GM19397 (cell line): ENCODE measurements at regions not wholly inside any gene's neighbourhood (a gene's known extent, or its start where the extent isn't known, plus 50 kb on each side); places are given as distances from the start of the nearest gene placed in this dataset.
"Not testable (repeated sequence)": the region's sequence is repeated elsewhere in the genome, so short reads cannot be mapped to it uniquely, and the experiment has no call there.

Experiments used
- ATAC-seq: cut with Tn5 transposase; IDR thresholded peaks from one replicate; pipeline ENCODE4 v1.9.1; 2021; ENCODE audit warnings: mild to moderate bottlenecking, moderate library complexity; ENCODE audit not compliant: unreplicated experiment

DNA sequence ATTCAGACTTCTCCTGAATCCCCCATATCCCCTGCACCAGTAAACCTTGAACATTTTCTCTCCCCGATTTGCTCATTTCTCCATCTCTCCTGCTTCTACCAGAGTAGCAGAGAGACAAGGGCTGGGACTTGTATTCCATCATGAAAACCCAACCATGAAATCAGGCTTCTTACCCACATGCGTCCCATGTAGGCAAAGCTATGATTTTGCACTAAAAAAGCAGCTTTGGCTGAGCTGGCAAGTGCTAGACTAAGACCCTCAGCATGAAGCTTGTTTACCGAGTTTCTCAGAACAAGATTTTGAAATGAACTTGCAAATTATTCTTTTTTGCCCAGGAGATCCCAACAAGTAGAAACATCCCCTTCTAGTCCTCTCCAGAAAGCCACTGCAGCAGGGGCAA, 80.3 kb upstream of the RFLNA start:
- ATAC-seq = no peak

DNA sequence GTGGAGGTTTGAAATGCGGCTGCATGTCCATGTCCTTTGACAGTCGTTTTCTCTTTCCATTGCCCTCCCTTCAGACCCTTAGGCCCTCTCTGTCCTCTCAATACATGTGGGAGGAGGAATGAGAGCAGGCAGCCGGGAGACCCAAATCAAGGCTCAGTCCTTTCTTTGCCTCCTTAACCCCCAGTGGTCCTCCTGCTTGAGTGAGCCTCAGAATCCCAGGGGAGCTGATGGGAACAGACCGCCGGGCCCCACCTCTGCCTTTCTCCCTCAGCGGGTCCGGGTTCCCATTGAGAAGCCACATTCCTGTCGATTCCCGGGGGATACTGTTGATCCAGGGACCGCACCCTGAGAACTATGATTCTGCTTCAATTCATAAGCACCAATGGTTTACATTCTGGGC, 77.9 kb upstream of the RFLNA start:
- no peak for ATAC-seq

DNA sequence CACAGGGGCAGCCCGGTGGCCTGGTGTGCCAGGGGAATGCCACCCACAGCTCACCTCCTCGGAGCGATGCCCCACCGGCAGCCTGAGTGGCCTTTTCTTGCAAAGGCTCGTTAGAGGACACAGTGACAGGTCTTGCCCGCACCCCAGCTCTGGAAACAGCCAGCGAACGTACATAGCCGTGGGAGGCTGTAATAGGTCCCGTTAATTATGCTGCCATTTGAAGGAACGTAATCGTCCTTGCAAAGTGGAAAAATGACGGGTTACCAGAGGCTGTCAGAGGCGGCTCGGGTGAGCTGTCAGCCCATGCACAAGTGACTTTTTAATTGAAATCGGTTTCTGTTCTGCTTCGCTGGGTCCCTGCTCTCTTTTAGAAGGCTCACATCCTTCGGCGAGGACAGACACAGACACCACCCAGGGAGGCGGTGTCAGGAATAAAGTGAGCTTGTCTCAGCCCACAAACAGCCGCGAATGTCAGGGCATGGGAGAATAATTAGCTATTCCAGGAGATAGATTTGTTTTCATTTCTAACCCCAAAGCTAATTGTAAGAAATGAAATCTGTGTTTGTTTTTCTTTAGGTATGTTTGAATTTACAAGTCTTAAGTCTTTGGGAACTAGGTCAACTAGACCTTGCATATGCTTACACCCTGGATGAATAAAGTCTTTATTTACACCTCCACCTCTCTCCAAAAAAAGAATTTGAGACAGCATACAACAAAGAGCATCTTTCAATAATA, 77.2 kb upstream of the RFLNA start:
- no peak for ATAC-seq

DNA sequence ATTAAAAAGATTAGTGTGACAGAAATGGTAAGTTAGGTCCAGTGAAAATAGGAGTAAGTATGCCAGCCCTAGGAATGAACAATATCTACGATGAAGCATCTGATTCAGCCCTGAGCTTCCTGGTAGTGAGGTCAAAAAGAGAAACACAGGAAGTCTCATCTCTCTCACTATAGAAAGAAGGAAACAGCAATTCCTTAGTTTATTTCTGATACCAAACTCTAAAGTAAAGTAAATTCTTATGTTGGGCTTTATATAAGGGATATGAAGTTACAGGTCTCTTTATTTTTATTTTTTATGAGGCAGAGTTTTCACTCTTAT, 76.7 kb upstream of the RFLNA start:
- no peak for ATAC-seq

DNA sequence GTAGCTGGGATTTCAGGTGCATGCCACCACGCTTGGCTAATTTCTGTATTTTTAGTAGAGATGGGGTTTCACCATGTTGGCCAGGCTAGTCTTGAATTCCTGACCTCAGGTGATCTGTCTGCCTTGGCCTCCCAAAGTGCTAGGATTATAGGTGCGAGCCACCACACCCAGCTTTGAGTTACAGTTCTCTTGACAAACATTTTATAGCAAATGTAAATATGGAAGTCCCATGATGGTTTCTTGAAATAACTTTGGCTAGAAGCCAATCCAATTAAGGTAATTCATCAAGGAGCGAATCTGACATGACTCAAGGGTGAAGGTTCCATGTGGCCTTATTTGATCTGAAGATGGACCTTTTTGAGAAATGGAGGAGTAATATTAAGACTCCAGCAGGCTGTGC, 76.2 kb upstream of the RFLNA start:
- not testable (repeated sequence) for ATAC-seq

DNA sequence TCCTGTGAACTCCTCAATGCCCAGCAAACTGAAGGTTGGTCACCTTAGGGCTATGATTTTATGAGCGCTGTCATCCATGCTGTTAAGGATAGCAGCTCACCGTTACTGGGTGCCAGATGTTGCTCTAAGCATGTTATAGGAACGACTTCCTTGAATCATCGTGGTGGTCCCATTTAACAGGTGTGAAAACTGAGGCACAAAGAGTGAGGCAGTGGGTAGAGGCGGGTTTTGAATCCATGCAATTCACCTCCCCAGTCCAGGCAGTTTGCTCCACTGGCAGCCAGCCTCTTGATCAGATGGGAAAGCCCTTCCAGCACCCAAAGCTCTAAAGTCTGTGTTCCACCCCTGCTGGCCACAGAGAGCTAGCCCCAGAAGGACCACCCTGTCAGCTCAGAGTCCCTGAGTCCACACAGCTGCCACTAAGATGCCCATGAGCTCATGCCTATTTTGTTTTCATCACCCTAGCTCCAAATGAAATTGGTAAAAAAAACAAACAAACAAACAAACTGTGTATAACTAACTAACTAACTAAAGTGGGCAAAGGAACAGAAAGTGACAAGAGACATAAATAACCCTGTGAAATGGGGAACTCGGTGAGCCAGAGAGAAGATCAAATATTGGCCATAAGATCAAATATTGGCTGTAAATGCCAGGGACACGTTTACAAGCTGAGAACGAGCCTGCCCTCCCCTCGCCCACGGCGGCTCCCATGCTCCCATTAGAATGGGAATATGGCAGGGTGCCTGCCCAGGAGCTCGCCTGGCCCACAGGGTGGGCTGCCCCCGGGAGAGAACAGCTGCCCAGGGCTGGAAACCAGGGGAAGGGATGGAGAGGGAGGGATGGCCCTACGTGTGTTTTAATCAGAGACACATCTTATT, 72.3 kb upstream of the RFLNA start:
- ATAC-seq = no peak

DNA sequence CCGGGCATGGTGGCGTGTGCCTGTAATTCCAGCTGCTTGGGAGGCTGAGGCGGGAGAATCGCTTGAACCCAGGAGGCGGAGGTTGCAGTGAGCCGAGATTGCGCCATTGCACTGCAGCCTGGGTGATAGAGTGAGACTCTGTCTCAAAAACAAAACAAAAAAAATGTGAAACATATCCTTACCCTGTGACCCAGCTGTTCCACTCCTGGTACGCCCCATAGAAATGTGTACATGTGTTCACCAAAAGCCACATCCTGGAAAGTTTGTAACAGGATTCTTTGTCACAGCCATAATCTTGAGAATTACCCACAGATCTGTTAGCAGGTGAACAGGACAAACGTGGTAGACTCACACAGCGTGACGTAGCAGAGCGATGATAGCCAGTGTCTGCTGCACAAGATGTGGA, 71.2 kb upstream of the RFLNA start:
- not testable (repeated sequence) for ATAC-seq

DNA sequence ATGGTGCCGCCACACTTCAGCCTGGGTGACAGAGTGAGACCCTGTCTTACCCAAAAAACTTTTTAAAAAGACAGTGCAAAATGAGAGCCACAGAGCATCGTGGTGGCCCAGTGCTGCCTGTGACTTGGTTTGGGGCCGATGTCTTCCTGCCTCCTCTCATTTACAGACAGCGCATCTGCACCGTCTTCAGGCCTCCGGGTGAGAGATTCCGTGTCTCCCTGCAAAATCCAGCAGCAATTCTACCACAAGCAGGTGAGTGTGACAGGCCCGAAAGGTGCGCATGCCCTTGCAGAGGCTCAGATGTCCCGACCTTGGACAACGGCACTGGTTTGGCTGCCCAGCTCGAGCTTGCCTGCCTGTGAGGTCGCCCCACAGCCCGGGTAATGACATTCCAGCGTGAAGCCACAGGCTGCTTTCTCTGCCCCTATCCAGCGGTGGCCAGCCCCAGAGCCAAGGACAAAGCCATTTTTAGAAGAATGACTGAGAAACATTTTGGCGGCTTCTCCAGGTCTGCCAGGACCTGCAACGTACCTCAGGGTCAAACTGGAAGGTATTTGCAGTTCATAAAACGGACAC, 70.3 kb upstream of the RFLNA start:
- no peak for ATAC-seq

DNA sequence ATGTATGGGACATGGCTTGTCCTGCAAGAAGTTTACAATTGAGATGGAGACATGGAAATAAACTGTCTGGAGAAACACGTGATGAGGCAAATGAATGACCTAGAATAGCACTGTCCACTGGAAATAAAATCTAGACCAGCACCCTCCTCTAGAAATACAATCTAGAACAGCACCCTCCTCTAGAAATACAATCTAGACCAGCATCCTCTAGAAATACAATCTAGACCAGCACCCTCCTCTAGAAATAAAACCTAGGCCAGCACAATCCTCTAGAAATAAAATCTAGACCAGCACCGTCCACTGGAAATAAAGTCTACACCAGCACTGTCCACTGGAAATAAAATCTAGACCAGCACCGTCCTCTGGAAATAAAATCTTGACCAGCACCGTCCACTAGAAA, 69.2 kb upstream of the RFLNA start:
- no peak for ATAC-seq

DNA sequence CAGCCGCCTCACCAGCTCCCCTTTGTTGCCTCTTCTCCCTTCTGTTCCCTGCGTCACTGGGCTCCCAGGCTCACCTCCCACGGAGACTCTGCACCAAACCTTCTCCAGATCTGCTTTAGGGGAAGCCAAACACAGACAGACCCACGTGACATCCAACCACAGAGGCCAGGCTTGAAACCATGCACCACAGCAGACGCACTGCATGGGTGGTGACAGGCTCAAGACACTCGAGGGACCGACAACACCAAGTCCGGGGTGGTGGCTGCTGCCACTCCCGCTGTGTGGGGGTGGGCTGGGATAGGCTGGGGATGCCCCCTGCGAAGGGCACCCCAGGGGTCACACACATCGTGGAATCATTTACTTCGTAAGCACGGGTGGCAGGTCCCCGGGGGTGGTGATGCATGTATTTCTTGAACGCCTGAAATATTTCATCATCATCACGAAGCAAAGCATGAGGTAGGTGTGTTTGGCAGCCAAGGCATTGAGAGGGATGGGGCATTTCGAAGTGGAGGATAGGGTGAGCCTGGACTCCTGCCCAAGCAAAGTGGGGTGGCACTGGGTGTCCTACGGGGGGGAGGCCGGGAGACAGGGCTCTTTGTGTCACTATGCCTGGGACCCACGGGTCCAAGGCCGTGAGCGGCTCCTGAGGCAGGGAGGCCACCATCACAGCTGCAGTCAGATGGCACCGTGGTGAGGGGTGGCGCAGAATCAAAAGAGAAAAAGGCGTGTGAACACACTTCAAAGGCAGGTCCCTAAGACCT, 66.8 kb upstream of the RFLNA start:
- no peak for ATAC-seq

DNA sequence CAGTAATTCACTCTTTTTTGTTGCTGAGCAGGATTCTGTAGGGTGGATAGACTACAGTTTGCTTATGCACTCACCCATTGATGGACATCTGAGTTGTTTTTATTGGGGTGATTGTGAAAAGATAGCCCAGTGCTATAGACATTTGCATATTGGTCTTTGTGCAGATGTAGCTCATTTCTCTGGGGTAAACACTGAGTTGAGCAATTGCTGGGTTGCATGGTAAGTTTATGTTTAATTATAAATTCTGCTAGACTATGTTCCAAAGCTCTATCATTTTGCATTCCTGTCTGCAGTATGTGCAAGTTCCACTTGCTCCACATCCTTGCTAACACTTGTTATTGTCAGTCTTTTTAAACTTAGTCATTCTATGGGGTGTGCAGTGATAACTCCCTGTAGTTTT, 65.4 kb upstream of the RFLNA start:
- no peak for ATAC-seq

DNA sequence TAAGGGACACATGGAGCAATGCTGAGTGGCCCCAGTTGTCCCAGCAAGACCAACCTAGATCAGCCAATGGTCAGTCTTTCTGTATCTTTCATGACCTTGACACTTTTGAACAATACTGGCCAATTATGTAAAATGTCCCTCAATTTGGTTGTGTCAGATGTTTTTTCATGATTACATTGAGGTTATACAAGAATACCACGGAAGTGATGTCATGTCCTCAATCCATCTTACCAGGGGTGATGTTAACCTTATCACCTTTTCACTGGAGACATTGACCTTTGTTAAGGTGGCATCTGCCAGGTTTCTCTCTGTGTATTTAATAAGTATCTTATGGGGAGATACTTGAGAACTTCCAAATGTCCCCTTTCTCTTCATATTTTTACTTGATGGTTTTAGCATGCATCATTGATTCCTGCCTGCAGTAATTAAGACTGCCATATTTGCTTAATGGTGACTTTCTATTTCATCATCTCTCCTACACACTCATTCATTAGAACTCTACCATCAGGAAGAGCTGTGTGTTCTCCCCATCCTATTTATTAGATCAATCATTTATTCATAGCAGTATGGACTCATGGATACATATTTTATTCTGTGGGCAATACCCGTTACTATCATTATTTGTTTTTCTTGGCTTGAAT, 64.7 kb upstream of the RFLNA start:
- no peak for ATAC-seq

DNA sequence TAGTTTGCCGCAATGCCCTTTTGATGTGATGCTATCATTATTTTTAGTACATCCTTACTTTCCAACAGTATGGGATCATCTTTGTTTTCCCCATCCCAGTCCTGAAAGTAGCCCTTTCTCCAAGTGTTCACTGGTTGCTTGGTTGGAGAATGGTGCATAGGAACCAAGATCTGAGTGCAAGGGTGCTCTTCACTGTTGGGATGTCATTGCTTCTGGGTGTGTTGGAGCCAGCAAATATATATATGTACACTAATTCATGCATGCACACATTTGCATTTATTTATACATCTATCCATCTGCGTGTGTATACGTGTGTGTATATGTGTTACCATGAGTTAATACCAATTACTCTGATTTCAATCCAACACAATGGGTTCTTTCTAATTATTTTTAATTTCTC, 64.1 kb upstream of the RFLNA start:
- no peak for ATAC-seq

DNA sequence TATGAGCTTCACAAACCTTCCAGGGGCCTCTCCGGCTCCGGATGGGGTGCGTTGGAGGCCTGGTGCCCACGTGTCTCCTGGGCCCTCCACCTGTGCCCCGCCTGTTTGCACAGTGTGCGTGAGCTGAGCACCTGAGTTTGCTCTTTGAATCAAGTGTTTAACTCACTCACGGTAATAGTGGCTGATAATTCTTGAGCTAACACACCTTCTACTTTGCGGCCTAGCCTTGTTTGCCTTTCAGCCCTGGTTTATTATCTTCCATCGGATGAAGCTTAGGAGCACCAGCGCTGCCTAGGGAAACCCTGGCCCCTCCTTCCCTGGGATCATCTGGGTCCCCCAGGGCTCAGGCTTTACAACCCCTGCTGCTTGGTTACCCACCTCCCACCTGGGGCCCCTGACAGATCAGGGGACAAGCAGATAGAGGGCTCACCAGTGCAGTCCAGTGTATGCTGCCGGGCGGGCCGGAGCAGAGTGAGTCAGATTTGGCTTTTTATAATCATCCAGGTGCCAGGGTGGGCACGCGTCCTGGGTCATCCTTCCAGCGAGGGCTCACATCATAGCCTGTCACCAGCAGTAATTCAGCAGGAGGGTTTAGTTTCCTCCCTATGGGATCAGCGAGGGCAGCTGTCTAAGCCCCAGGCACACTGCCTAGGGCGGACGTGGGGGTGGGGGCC, 62.8 kb upstream of the RFLNA start:
- no peak for ATAC-seq

DNA sequence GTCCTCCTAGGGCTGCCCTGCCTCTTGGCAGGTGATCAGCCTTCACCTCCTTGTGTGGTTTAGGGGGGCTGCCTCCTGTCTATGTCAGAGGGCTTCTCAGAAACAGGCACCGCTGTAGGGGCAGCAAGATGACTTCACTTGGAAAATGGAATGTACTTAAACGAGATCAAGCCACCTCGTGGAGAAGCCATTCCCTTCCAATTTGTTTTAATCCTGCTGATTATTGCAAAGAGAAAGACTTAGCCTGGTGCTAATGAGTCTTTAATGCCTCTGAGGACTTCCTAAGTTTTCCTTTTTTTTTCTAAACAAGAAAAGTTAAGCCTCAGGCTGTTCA, 62.3 kb upstream of the RFLNA start:
- ATAC-seq = no peak

DNA sequence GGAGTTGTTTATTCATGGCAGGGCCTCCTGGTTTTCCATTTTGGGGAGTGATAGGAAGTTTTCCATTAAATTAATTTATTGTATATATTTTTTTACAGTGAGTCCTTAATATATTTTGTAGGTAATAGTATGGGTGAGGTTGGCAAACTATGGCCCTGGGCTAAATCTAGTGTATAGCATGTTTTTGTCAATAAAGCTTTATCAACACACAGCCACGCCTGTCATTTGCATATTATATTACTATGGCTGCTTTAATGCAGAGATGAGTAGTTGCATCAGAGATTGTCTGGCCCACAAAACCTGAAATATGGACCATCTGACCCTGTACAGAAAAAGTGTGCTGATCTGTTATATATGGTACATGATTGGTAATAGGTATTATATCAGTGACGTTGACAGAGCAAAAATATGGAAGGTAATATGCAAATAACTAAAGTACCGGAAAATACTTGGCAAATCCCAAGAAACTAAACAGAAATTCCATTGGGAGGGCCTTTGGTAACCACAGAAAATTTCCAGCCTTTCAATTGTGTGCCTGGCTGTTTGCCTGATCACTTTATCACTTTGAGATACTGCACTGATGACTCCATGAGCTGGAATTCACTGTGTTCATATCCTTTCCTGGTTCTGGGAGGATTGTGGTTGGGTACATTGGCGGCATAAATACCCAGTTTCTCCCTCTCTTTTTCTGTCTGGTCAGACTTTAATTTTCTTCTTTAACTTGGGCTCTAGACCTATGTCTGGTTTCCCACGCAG, 61.7 kb upstream of the RFLNA start:
- no peak for ATAC-seq

DNA sequence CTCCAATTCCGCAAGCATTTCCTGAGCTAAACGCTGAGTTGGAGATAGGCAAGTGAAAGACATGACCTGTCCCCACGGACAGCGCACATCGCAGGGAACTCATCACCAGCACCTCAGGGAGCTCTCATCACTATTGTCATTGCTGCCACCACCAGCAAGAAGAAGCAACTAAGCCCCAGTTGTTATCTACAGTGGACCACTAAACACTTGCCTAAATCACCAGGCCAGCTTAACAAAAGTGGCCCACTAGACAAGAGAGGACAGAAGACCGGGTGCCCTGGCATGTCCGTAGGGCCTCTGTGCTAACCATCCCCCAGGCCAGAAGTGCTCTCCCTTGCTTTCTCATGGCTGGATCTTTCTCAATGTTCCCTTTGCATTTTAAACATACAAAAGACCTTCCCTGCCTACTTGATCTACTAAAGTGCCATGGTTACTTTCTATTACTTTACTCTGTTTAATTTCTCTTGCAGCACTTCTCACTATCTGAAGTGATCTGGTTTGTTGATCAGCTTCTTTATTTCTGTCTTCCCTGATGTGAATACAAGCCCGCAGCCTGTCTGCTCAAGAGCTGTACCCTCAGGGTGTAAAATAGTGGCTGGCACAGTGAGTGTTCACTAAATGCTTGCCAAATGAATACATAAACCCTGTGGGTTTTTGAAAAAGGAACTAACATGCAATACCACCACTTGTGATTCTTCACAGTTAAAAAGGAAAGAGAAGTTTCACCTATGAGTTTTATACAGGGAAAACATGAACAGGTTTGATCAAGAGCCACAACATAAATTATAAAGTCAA, 60.9 kb upstream of the RFLNA start:
- ATAC-seq = no peak

DNA sequence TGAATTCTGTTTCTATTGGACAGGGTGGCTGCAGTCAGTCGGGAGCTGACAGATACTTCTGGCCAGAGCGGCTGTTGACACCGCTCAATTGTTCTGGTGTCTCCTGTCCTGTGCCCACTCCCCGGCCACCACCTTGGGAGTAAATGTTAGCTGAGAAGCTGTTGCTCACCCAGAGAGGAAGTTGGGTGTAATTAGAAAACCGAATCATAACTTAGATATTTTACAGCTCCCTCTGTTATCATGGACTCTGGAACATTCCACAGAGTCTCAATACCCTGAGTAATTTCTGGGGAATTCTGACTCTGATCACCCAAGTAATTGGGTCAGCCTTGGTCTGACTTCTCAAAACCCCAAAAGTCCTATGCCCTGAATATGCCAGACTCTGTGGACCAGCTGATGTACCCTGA, 58.3 kb upstream of the RFLNA start:
- no peak for ATAC-seq

DNA sequence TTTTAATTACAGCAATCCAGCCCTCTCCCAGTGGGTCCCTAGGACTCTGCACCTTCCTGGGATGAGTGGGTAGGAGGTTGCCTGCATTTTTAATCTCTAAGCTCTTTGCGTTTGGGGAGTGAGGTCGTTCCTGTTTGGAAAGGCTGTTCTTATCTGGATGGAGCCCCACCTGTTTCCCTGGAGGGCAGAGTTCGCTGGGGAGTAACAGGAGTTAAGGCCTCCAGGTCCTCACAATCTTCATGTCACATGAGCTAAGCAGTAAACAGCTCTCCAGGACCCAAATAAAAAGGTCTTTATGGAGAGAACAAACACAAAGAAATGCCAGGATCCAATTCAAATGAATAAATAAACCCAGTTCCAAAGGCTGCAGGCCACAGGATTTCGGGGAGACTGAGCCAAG, 56.0 kb upstream of the RFLNA start:
- no peak for ATAC-seq
